PC-9 (cell line): ENCODE measurements at regions not wholly inside any gene's neighbourhood (a gene's known extent, or its start where the extent isn't known, plus 50 kb on each side); places are given as distances from the start of the nearest gene placed in this dataset.

Source experiments
- BruUV-seq: library from RNA; stranded (reverse); fragments of 400-500 nt; replicated peaks from 2 replicates; lab custom pipeline; 2021; lab: Mats Ljungman, UMichigan
- CTCF ChIA-PET: fragments of 300-600 bp; sonication (Branson Sonifier 250); formaldehyde crosslinking; loops from one replicate; lab custom pipeline; 2022; ENCODE audit warnings: antibody characterized with exemption; lab: Charles Lee
- POLR2A ChIA-PET: fragments of 300-600 bp; sonication (Branson Sonifier 250); formaldehyde crosslinking; loops from one replicate; lab custom pipeline; 2022; ENCODE audit warnings: antibody characterized with exemption; ENCODE audit not compliant: unreplicated experiment; lab: Charles Lee
- DNase-seq, 2 experiments: peaks; one replicate each; pipeline versions ENCODE4 v3.0.0 to v3.0.0-alpha.2; 2015 to 2022; ENCODE audit warnings: mixed read lengths in 1 of 2
- H2AFZ ChIP-seq: fragments of 200-600 bp; sonication (generic); 2 replicates; pipeline ENCODE4 v1.8.1; 2017; ENCODE audit warnings: antibody characterized with exemption
- H3F3A ChIP-seq: fragments of 200-600 bp; sonication (generic); 2 replicates; pipeline ENCODE4 v1.8.1; 2017; ENCODE audit warnings: antibody characterized with exemption, mild to moderate bottlenecking, low read depth; ENCODE audit not compliant: insufficient read depth
- H3K27ac ChIP-seq: fragments of 200-600 bp; sonication (generic); 2 replicates; pipeline ENCODE4 v1.6.1; 2016; ENCODE audit warnings: mixed run types
- H3K27me3 ChIP-seq: fragments of 200-600 bp; sonication (generic); 2 replicates; pipeline ENCODE4 v1.6.1; 2016; ENCODE audit warnings: low read depth, mixed run types; ENCODE audit not compliant: insufficient read depth
- H3K36me3 ChIP-seq: fragments of 200-600 bp; sonication (generic); 2 replicates; pipeline ENCODE4 v1.6.1; 2016; ENCODE audit warnings: low read depth, mixed run types
- H3K4me1 ChIP-seq: fragments of 200-600 bp; sonication (generic); replicated peaks from 2 replicates; pipeline ENCODE4 v1.6.1; 2016; ENCODE audit warnings: mixed run types; ENCODE audit not compliant: insufficient read depth
- H3K4me2 ChIP-seq: fragments of 200-600 bp; sonication (generic); 2 replicates; pipeline ENCODE4 v1.6.1; 2017; ENCODE audit warnings: mixed run types
- H3K4me3 ChIP-seq: fragments of 200-600 bp; sonication (generic); 2 replicates; pipeline ENCODE4 v1.6.1; 2016; ENCODE audit warnings: mixed run types
- H3K79me2 ChIP-seq: fragments of 200-600 bp; sonication (generic); 2 replicates; pipeline ENCODE4 v1.6.1; 2017; ENCODE audit warnings: low read depth, mixed run types
- H3K9me2 ChIP-seq: fragments of 200-600 bp; sonication (generic); 2 replicates; pipeline ENCODE4 v1.8.1; 2017; ENCODE audit warnings: mild to moderate bottlenecking; ENCODE audit not compliant: insufficient read depth
- H3K9me3 ChIP-seq: fragments of 200-600 bp; sonication (generic); 2 replicates; pipeline ENCODE4 v1.8.1; 2016; ENCODE audit warnings: low read depth; ENCODE audit not compliant: insufficient read depth
- H4K20me1 ChIP-seq: fragments of 200-600 bp; sonication (generic); 2 replicates; pipeline ENCODE4 v1.8.1; 2017; ENCODE audit not compliant: insufficient read depth
- EZH2 ChIP-seq: fragments of 200-600 bp; sonication (generic); IDR thresholded peaks from 2 replicates; pipeline ENCODE4 v1.8.0; 2017; ENCODE audit warnings: antibody characterized with exemption, low read depth
- intact Hi-C: fragments of 100-400 bp; cut with micrococcal nuclease; formaldehyde crosslinking; loops from one replicate; pipeline ENCODE4 v1.10.0; 2022; ENCODE audit not compliant: unreplicated experiment
- TF ChIP-seq, protein P1 (sequence below): fragments of 200-600 bp; sonication (generic); conservative IDR thresholded peaks from 2 replicates; pipeline ENCODE4 v1.6.1; 2017; ENCODE audit warnings: mixed run types, antibody characterized with exemption, mild to moderate bottlenecking, moderate library complexity

DNA sequence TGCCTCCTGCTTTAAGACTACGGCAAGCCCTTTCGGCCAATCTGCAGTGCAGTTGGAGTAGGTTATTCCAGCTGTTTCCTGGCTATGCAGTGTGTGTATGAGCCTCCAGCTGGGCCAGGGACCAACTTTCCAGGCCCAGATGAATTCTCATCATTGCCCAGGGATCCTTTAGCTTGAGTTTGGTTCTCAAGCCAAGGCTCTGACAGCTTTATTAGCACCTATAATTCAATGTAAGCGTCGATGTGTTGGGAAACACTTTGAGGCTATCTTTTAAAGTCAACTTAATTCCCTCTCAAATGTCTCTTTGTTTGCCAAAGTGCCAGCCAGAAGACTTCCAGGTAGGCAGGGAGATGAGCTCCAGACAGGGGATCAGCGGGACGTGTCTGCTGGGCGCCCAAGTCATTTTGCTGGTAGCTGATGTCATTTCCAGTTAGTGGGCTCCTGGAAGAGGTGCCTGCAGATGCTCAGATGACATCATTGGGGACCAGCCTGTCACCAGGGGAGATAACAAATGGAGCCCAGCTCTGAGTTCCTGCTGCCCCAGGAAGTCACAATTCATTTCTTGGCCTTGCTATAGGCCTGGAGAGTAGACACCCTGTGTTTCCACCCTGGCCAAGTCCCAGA is 520.4 kb downstream of the SOX6 start:
- Histone ChIP-seq H3K9me3 (no peaks in the 10 kb centered on the region), H3K27ac (no peak overlapping the region), H2AFZ (no peak overlapping the region), H4K20me1 (no peaks in the 10 kb centered on the region), H3K36me3 (no peaks in the 10 kb centered on the region), H3K4me2 (no peak overlapping the region), H3K79me2 (no peaks in the 10 kb centered on the region), H3K4me3 (no peak overlapping the region), H3K4me1 (no peaks in the 10 kb centered on the region), H3F3A (no peaks in the 10 kb centered on the region), H3K27me3 (no peaks in the 10 kb centered on the region), H3K9me2 (no peaks in the 10 kb centered on the region)
- CTCF ChIA-PET: no interaction called here
- intact Hi-C loops: no loop called here
- no TSS peak for BruUV-seq
- no peak for DNase-seq
- POLR2A ChIA-PET: no interaction called here
- no peak for TF ChIP-seq EZH2
- TF ChIP-seq, protein P1, sequence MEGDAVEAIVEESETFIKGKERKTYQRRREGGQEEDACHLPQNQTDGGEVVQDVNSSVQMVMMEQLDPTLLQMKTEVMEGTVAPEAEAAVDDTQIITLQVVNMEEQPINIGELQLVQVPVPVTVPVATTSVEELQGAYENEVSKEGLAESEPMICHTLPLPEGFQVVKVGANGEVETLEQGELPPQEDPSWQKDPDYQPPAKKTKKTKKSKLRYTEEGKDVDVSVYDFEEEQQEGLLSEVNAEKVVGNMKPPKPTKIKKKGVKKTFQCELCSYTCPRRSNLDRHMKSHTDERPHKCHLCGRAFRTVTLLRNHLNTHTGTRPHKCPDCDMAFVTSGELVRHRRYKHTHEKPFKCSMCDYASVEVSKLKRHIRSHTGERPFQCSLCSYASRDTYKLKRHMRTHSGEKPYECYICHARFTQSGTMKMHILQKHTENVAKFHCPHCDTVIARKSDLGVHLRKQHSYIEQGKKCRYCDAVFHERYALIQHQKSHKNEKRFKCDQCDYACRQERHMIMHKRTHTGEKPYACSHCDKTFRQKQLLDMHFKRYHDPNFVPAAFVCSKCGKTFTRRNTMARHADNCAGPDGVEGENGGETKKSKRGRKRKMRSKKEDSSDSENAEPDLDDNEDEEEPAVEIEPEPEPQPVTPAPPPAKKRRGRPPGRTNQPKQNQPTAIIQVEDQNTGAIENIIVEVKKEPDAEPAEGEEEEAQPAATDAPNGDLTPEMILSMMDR: no peak

DNA sequence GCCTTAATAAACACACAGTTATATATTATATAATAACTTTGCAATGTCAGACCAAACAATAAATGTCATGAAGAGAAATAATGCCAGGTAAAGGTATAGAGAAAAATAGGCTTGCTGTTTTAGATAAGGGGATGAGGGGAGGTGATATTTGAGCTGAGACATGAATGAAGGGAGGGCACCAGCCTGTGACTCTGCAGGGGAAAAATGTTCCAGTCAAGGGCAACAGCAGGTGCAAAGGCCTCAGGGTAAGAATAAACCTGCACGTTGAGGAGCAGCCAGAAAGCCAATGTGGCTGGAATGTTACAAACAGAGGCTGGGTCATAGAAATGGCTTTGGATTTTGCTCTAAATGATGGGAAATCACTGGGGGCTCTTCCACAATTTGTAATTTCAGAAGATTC is 519.6 kb downstream of the SOX6 start:
- H2AFZ ChIP-seq: no peak overlapping the region
- POLR2A ChIA-PET: interaction anchor here (0.9 kb wide), 1 partner anchor 797 kb away, joined by 7 read pairs; no protein-coding TSS in a partner anchor
- no peaks in the 10 kb centered on the region for H4K20me1 ChIP-seq
- H3K27ac ChIP-seq: no peak overlapping the region
- no peak for DNase-seq
- no peak overlapping the region for H3K4me3 ChIP-seq
- H3K27me3 ChIP-seq: no peaks in the 10 kb centered on the region
- BruUV-seq: no TSS peak
- H3K4me2 ChIP-seq: no peak overlapping the region
- no peak for TF ChIP-seq EZH2
- TF ChIP-seq, protein P1: no peak
- H3K79me2 ChIP-seq: no peaks in the 10 kb centered on the region
- no peaks in the 10 kb centered on the region for H3F3A ChIP-seq
- no peaks in the 10 kb centered on the region for H3K36me3 ChIP-seq
- H3K4me1 ChIP-seq: no peaks in the 10 kb centered on the region
- H3K9me3 ChIP-seq: no peaks in the 10 kb centered on the region
- intact Hi-C loops: no loop called here
- CTCF ChIA-PET: no interaction called here
- H3K9me2 ChIP-seq: no peaks in the 10 kb centered on the region

DNA sequence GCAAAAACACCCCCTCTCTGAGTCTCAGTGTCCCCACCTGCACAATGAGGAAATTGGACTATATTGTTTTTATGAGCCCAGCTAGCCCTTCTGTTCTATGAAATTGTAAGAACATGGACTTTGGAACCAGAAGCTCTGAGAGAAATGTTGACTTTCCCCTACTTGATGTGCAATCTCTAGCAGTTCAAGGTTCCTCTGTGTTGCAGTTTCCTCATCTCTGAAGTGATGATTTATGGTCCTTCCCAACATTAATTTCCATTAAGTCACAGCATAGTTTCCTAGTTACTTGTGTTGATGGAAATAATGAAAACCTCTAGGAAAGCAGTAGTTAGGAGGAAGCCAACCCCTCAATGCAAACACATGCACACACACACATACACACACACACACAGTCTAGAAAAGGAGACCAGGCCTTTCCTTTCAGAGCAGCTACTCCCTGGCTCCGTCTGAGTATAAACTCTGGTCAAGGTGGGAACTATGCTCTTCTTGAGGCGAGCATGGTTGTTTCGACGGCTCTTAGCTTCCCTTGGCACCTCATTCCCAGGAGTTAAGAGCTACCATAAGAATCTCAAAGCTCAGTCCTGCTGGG is 518.4 kb downstream of the SOX6 start:
- BruUV-seq: no TSS peak
- H3K4me1 ChIP-seq: no peaks in the 10 kb centered on the region
- no peaks in the 10 kb centered on the region for H3F3A ChIP-seq
- TF ChIP-seq, protein P1: no peak
- no peak for TF ChIP-seq EZH2
- POLR2A ChIA-PET: no interaction called here
- H3K27ac ChIP-seq: no peak overlapping the region
- no peak overlapping the region for H3K4me3 ChIP-seq
- H4K20me1 ChIP-seq: no peaks in the 10 kb centered on the region
- intact Hi-C loops: no loop called here
- H2AFZ ChIP-seq: no peak overlapping the region
- H3K36me3 ChIP-seq: no peaks in the 10 kb centered on the region
- no peaks in the 10 kb centered on the region for H3K79me2 ChIP-seq
- no peaks in the 10 kb centered on the region for H3K9me3 ChIP-seq
- DNase-seq: no peak
- CTCF ChIA-PET: no interaction called here
- no peak overlapping the region for H3K4me2 ChIP-seq
- H3K27me3 ChIP-seq: no peaks in the 10 kb centered on the region
- no peaks in the 10 kb centered on the region for H3K9me2 ChIP-seq
